ENCODE measurements at regions not wholly inside any gene's neighbourhood (a gene's known extent, or its start where the extent isn't known, plus 50 kb on each side); places are given as distances from the start of the nearest gene placed in this dataset.
"Not testable (repeated sequence)": the region's sequence is repeated elsewhere in the genome, so short reads cannot be mapped to it uniquely, and the experiment has no call there.

GRCh38 chr12:91733846-91734245, 411.8 kb downstream of the BTG1 start:
- not testable (repeated sequence) for H3K27ac Mint-ChIP-seq; H3K9me3 Mint-ChIP-seq; ATAC-seq (ENCODE audit: low read depth); H3K4me1 Mint-ChIP-seq; H3K36me3 Mint-ChIP-seq; DNase-seq (ENCODE audit: low spot score in 2 of 2); H3K4me3 Mint-ChIP-seq
- peaks cover 15% of the 10 kb centered on the region for H3K27me3 Mint-ChIP-seq

- Mint-ChIP-seq H3K4me3 (no peak overlapping the region), H3K36me3 (peaks cover 3% of the 10 kb centered on the region), H3K27me3 (peaks cover 15% of the 10 kb centered on the region), H3K27ac (no peak overlapping the region), H3K9me3 (peaks cover 4% of the 10 kb centered on the region), H3K4me1 (no peaks in the 10 kb centered on the region)
- no peak for DNase-seq (ENCODE audit: low spot score in 2 of 2)
- ATAC-seq (ENCODE audit: low read depth): no peak
Measured at GRCh38 chr12:91732086-91732485, 413.6 kb downstream of the BTG1 start.

- Mint-ChIP-seq H3K36me3 (peaks cover 3% of the 10 kb centered on the region), H3K27ac (no peak overlapping the region), H3K9me3 (peaks cover 4% of the 10 kb centered on the region), H3K27me3 (peaks cover 12% of the 10 kb centered on the region), H3K4me1 (no peaks in the 10 kb centered on the region), H3K4me3 (no peak overlapping the region)
- ATAC-seq (ENCODE audit: low read depth) (no peak), DNase-seq (ENCODE audit: low spot score in 2 of 2) (no peak)
Measured at GRCh38 chr12:91729543-91729942, 416.1 kb downstream of the BTG1 start.

- H3K27me3 Mint-ChIP-seq: peaks cover 2% of the 10 kb centered on the region
- H3K4me3 Mint-ChIP-seq: no peak overlapping the region
- no peak overlapping the region for H3K27ac Mint-ChIP-seq
- ATAC-seq (ENCODE audit: low read depth) (no peak), DNase-seq (ENCODE audit: low spot score in 2 of 2) (no peak)
- no peaks in the 10 kb centered on the region for H3K4me1 Mint-ChIP-seq
- H3K36me3 Mint-ChIP-seq: no peaks in the 10 kb centered on the region
- peaks cover 6% of the 10 kb centered on the region for H3K9me3 Mint-ChIP-seq
Measured at GRCh38 chr12:91723191-91723590, 422.5 kb downstream of the BTG1 start.

- Mint-ChIP-seq H3K36me3 (no peaks in the 10 kb centered on the region), H3K27ac (no peak overlapping the region)
Measured at GRCh38 chr12:91722072-91722471, 423.6 kb downstream of the BTG1 start.

GRCh38 chr12:91721023-91721422, 424.6 kb downstream of the BTG1 start:
- Mint-ChIP-seq H3K4me3 (no peak overlapping the region), H3K27ac (no peak overlapping the region), H3K9me3 (peaks cover 6% of the 10 kb centered on the region), H3K4me1 (no peaks in the 10 kb centered on the region), H3K27me3 (peaks cover 2% of the 10 kb centered on the region), H3K36me3 (no peaks in the 10 kb centered on the region)
- ATAC-seq (ENCODE audit: low read depth): no peak
- no peak for DNase-seq (ENCODE audit: low spot score in 2 of 2)

More at GRCh38 chr12:91722072-91722471, 423.6 kb downstream of the BTG1 start:
- H3K4me1 Mint-ChIP-seq: no peaks in the 10 kb centered on the region
- no peak overlapping the region for H3K4me3 Mint-ChIP-seq
- H3K27me3 Mint-ChIP-seq: peaks cover 2% of the 10 kb centered on the region
- ATAC-seq (ENCODE audit: low read depth) (no peak), DNase-seq (ENCODE audit: low spot score in 2 of 2) (no peak)
- H3K9me3 Mint-ChIP-seq: peaks cover 6% of the 10 kb centered on the region

GRCh38 chr12:91718326-91718725, 427.3 kb downstream of the BTG1 start:
- no peaks in the 10 kb centered on the region for H3K4me1 Mint-ChIP-seq
- no peaks in the 10 kb centered on the region for H3K36me3 Mint-ChIP-seq
- no peak overlapping the region for H3K27ac Mint-ChIP-seq
- no peak overlapping the region for H3K4me3 Mint-ChIP-seq
- H3K27me3 Mint-ChIP-seq: no peaks in the 10 kb centered on the region
- peaks cover 6% of the 10 kb centered on the region for H3K9me3 Mint-ChIP-seq
- ATAC-seq (ENCODE audit: low read depth): no peak
- no peak for DNase-seq (ENCODE audit: low spot score in 2 of 2)

GRCh38 chr12:91717804-91718203, 427.8 kb downstream of the BTG1 start:
- Mint-ChIP-seq H3K9me3 (peaks cover 6% of the 10 kb centered on the region), H3K4me3 (no peak overlapping the region), H3K27ac (no peak overlapping the region), H3K36me3 (no peaks in the 10 kb centered on the region), H3K4me1 (no peaks in the 10 kb centered on the region), H3K27me3 (peaks cover 2% of the 10 kb centered on the region)
- DNase-seq (ENCODE audit: low spot score in 2 of 2) (no peak), ATAC-seq (ENCODE audit: low read depth) (no peak)

- H3K27ac Mint-ChIP-seq; H3K27me3 Mint-ChIP-seq; H3K9me3 Mint-ChIP-seq; H3K4me1 Mint-ChIP-seq; H3K36me3 Mint-ChIP-seq; ATAC-seq (ENCODE audit: low read depth); H3K4me3 Mint-ChIP-seq; DNase-seq (ENCODE audit: low spot score in 2 of 2): not testable (repeated sequence)
Measured at GRCh38 chr12:91711925-91712324, 433.7 kb downstream of the BTG1 start.

- H3K36me3 Mint-ChIP-seq: no peaks in the 10 kb centered on the region
- H3K27ac Mint-ChIP-seq: no peak overlapping the region
- peaks cover 2% of the 10 kb centered on the region for H3K9me3 Mint-ChIP-seq
- ATAC-seq (ENCODE audit: low read depth) (no peak), DNase-seq (ENCODE audit: low spot score in 2 of 2) (no peak)
- H3K4me1 Mint-ChIP-seq: no peaks in the 10 kb centered on the region
- H3K27me3 Mint-ChIP-seq: peaks cover 3% of the 10 kb centered on the region
- no peak overlapping the region for H3K4me3 Mint-ChIP-seq
Measured at GRCh38 chr12:91706466-91706865, 439.2 kb downstream of the BTG1 start.

- DNase-seq (ENCODE audit: low spot score in 2 of 2): no peak
- H3K36me3 Mint-ChIP-seq: no peaks in the 10 kb centered on the region
- H3K9me3 Mint-ChIP-seq: no peaks in the 10 kb centered on the region
- no peak overlapping the region for H3K4me3 Mint-ChIP-seq
- no peaks in the 10 kb centered on the region for H3K4me1 Mint-ChIP-seq
- no peak for ATAC-seq (ENCODE audit: low read depth)
- H3K27ac Mint-ChIP-seq: no peak overlapping the region
- H3K27me3 Mint-ChIP-seq: peaks cover 2% of the 10 kb centered on the region
Measured at GRCh38 chr12:91704446-91704845, 441.2 kb downstream of the BTG1 start.

- peaks cover 2% of the 10 kb centered on the region for H3K27me3 Mint-ChIP-seq
- ATAC-seq (ENCODE audit: low read depth) (no peak), DNase-seq (ENCODE audit: low spot score in 2 of 2) (no peak)
- no peaks in the 10 kb centered on the region for H3K36me3 Mint-ChIP-seq
- H3K4me1 Mint-ChIP-seq: no peaks in the 10 kb centered on the region
- no peak overlapping the region for H3K4me3 Mint-ChIP-seq
- H3K27ac Mint-ChIP-seq: no peak overlapping the region
- H3K9me3 Mint-ChIP-seq: no peaks in the 10 kb centered on the region
Measured at GRCh38 chr12:91703491-91704283, 442.0 kb downstream of the BTG1 start.

- H3K27me3 Mint-ChIP-seq: peaks cover 2% of the 10 kb centered on the region
- no peak overlapping the region for H3K4me3 Mint-ChIP-seq
- H3K36me3 Mint-ChIP-seq: no peaks in the 10 kb centered on the region
- H3K4me1 Mint-ChIP-seq: no peaks in the 10 kb centered on the region
- no peak overlapping the region for H3K27ac Mint-ChIP-seq
- no peaks in the 10 kb centered on the region for H3K9me3 Mint-ChIP-seq
- DNase-seq (ENCODE audit: low spot score in 2 of 2) (no peak), ATAC-seq (ENCODE audit: low read depth) (no peak)
Measured at GRCh38 chr12:91702843-91703425, 442.7 kb downstream of the BTG1 start.

- H3K27ac Mint-ChIP-seq: no peak overlapping the region
Measured at GRCh38 chr12:91695964-91696363, 449.7 kb downstream of the BTG1 start.

GRCh38 chr12:91695406-91695805, 450.2 kb downstream of the BTG1 start:
- not testable (repeated sequence) for H3K36me3 Mint-ChIP-seq; H3K27me3 Mint-ChIP-seq; H3K27ac Mint-ChIP-seq; DNase-seq (ENCODE audit: low spot score in 2 of 2); H3K4me3 Mint-ChIP-seq; ATAC-seq (ENCODE audit: low read depth); H3K9me3 Mint-ChIP-seq; H3K4me1 Mint-ChIP-seq

More at GRCh38 chr12:91695964-91696363, 449.7 kb downstream of the BTG1 start:
- no peak for DNase-seq (ENCODE audit: low spot score in 2 of 2)
- H3K9me3 Mint-ChIP-seq: no peaks in the 10 kb centered on the region
- H3K27me3 Mint-ChIP-seq: peaks cover 2% of the 10 kb centered on the region
- no peak overlapping the region for H3K4me3 Mint-ChIP-seq
- H3K4me1 Mint-ChIP-seq: no peaks in the 10 kb centered on the region
- no peak for ATAC-seq (ENCODE audit: low read depth)
- H3K36me3 Mint-ChIP-seq: no peaks in the 10 kb centered on the region
